ENCODE measurements at regions not wholly inside any gene's neighbourhood (a gene's known extent, or its start where the extent isn't known, plus 50 kb on each side); places are given as distances from the start of the nearest gene placed in this dataset.

GRCh38 chr16:77067900-77068299 is 123.1 kb upstream of the MON1B start:
- Histone ChIP-seq H3K36me3 (ENCODE audit: low read depth) (no peaks in the 10 kb centered on the region), H3K4me1 (ENCODE audit: low read depth) (no peaks in the 10 kb centered on the region), H3K9me3 (no peaks in the 10 kb centered on the region), H3K4me3 (no peak overlapping the region)
- ATAC-seq: no peak
- no peak for DNase-seq
- TF ChIP-seq, protein P1, sequence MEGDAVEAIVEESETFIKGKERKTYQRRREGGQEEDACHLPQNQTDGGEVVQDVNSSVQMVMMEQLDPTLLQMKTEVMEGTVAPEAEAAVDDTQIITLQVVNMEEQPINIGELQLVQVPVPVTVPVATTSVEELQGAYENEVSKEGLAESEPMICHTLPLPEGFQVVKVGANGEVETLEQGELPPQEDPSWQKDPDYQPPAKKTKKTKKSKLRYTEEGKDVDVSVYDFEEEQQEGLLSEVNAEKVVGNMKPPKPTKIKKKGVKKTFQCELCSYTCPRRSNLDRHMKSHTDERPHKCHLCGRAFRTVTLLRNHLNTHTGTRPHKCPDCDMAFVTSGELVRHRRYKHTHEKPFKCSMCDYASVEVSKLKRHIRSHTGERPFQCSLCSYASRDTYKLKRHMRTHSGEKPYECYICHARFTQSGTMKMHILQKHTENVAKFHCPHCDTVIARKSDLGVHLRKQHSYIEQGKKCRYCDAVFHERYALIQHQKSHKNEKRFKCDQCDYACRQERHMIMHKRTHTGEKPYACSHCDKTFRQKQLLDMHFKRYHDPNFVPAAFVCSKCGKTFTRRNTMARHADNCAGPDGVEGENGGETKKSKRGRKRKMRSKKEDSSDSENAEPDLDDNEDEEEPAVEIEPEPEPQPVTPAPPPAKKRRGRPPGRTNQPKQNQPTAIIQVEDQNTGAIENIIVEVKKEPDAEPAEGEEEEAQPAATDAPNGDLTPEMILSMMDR (IDR thresholded peaks at IDR 0.05): no peak
- intact Hi-C loops (cut with DNase I, micrococcal nuclease): no loop called here

DNA sequence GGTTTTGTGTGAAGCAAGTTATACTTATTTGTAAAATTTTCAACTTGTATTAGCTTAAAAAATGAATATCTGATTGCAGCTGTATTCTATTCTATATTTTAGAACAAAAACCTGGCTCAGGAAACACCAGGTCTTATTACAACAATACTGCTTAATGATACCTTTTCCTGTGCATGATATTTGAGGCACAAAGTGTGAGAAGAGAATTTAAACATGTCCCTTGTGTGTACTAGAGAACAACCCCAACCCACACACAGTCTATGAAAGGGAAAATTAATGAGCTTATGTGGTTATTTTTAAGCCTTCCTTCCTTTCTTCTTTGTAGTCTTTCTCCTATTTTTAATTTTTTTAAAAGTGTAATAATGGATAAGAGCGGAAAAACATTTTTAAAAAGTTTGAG is 122.6 kb upstream of the MON1B start:
- Histone ChIP-seq H3K9me3 (no peaks in the 10 kb centered on the region), H3K4me1 (ENCODE audit: low read depth) (no peaks in the 10 kb centered on the region), H3K4me3 (no peak overlapping the region), H3K36me3 (ENCODE audit: low read depth) (no peaks in the 10 kb centered on the region)
- intact Hi-C loops (cut with DNase I, micrococcal nuclease): no loop called here
- no peak for ATAC-seq
- TF ChIP-seq, protein P1 (IDR thresholded peaks at IDR 0.05): no peak
- no peak for DNase-seq

- TF ChIP-seq, protein P1 (IDR thresholded peaks at IDR 0.05): no peak
- H3K4me3 ChIP-seq: no peak overlapping the region
- intact Hi-C loops (cut with DNase I, micrococcal nuclease): no loop called here
- no peak for ATAC-seq
- no peak for DNase-seq
- H3K36me3 ChIP-seq (ENCODE audit: low read depth): no peaks in the 10 kb centered on the region
- H3K4me1 ChIP-seq (ENCODE audit: low read depth): no peaks in the 10 kb centered on the region
- no peaks in the 10 kb centered on the region for H3K9me3 ChIP-seq
These were observed 121.1 kb upstream of the MON1B start for GRCh38 chr16:77069929-77070328.

- Histone ChIP-seq H3K4me1 (ENCODE audit: low read depth) (no peaks in the 10 kb centered on the region), H3K36me3 (ENCODE audit: low read depth) (no peaks in the 10 kb centered on the region), H3K9me3 (no peaks in the 10 kb centered on the region), H3K4me3 (no peak overlapping the region)
- TF ChIP-seq, protein P1 (IDR thresholded peaks at IDR 0.05): no peak
- ATAC-seq: no peak
- no peak for DNase-seq
- intact Hi-C loops (cut with DNase I, micrococcal nuclease): no loop called here
These were observed 120.3 kb upstream of the MON1B start for GRCh38 chr16:77070683-77071082.

DNA sequence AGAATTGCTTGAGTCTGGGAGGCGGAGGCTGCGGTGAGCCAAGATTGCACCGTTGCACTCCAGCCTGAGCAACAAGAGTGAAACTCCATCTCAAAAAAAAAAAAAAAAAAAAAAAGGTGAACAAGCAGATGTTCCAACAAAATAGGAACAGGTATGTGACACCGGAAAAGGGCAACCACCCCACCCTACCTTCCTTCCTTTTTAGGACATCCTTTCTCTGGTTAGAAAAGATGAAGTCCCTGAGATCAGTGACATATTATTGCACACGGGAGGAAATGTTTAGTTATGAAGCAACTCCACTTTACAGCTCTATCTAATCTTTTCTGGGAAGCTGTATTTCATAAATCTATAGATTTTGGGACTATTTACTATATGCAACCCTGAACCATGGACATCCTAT is 114.2 kb upstream of the MON1B start:
- Histone ChIP-seq H3K4me3 (no peak overlapping the region), H3K36me3 (ENCODE audit: low read depth) (no peaks in the 10 kb centered on the region), H3K4me1 (ENCODE audit: low read depth) (no peaks in the 10 kb centered on the region), H3K9me3 (no peaks in the 10 kb centered on the region)
- DNase-seq (no peak), ATAC-seq (no peak)
- intact Hi-C loops (cut with DNase I, micrococcal nuclease): no loop called here
- TF ChIP-seq, protein P1 (IDR thresholded peaks at IDR 0.05): no peak

GRCh38 chr16:77077256-77077922 is 113.6 kb upstream of the MON1B start:
- Histone ChIP-seq H3K4me1 (ENCODE audit: low read depth) (no peaks in the 10 kb centered on the region), H3K9me3 (no peaks in the 10 kb centered on the region), H3K4me3 (no peak overlapping the region), H3K36me3 (ENCODE audit: low read depth) (no peaks in the 10 kb centered on the region)
- intact Hi-C loops (cut with DNase I, micrococcal nuclease): no loop called here
- TF ChIP-seq, protein P1 (IDR thresholded peaks at IDR 0.05): no peak
- DNase-seq (no peak), ATAC-seq (no peak)
